HG02588 (cell line): ENCODE measurements at regions not wholly inside any gene's neighbourhood (a gene's known extent, or its start where the extent isn't known, plus 50 kb on each side); places are given as distances from the start of the nearest gene placed in this dataset.
A peak's percentile ranks its signal among the peaks of the same experiment; 100 is the strongest.

Experiments used
- ATAC-seq: cut with Tn5 transposase; IDR thresholded peaks from one replicate; pipeline ENCODE4 v1.9.1; 2021; ENCODE audit warnings: mild to moderate bottlenecking, moderate library complexity; ENCODE audit not compliant: unreplicated experiment

DNA sequence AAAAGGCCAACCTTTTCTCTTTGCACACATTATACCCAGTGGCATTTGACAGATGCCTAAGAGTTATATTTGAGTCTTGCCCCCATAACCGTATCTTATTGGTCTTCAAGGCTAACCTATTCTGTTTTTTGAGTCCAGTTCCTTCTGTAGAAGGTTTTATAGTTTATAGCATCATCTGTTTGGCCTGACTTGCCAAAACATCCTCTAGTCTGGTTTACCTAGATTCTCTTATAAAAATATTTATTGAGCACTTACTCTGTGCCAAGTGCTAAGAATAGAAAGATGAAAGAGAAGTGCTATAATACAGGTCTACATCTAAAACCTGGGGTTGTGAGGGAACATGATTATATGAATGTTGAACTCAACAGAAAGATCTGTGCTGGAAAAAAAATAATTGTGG is 55.9 kb upstream of the PIP4K2A start:
- no peak for ATAC-seq

DNA sequence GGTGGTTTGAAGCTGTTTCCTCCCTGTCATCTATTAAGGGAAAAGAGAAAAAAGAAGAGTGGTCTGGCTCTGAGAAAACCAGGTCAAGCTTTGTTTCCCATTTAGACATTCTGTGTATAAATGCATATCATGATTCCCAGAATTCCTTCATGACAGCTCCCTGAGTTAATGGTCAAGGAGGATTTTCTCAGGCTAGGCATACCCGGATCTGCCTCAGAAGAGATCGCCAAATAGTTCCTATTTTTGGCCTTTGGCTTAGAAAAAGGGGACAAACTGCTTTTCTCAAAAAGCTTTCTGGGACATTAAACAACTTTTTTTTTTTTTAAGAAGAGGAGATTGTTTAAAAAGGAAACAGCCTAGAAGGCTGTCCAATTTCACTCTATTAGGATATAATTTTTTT is 53.5 kb upstream of the PIP4K2A start:
- ATAC-seq: no peak

DNA sequence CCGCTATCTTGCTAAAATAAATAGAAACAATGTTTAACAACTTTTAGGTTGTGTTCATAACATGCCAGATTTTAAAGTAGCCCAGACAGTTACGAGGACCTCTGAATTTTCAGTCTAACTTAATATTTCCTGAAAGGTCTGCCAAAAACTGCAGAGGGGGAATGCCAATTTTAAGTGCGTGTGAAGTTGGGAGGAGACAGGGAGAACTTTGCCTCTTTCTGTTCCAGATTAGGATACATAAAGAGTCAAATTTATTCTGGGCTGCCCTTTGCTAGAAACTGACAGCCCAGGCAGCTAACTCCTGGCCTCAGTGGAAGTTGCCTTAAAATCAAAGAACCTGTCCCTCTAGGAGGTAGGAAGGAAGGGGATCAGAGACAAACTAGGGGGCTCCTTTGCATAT is 52.3 kb upstream of the PIP4K2A start:
- no peak for ATAC-seq

DNA sequence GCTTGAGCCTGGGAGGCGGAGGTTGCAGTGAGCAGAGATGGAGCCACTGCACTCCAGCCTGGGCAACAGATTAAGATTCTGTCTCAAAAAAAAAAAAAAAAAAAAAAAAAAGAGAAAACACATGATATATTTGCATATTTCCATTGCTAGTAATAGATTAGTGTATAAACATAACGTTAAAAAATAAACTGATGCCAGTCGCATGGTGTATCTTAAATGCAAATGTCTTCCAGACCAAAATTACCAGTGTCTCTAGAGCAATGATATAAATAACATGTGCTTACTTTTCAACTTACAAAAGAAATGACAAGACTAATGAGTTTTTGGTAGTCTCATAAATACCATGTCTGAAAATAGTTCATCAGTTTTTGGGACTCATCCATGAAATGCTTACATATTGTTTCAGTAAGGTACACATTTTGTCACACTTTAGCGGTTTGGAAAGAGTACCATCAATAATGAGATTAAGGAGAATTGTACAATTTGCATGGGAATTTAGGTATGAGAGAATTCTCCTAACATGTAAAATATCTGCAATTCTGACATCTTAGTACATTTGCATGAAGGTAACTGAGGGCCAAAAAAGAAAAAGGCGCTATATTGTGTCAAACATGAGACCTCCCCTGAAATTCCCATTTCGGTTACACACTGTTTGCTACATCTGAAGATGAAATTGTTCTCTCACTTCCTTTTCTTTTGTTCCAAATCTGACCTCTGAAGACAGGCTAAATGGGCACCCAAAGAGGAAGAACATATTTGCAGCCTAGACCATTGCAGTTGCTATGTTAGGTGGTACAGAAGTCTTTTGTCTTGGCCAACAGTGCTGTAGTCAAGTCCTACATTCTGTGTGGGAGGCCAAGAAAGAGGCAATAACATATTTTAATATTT is 51.5 kb upstream of the PIP4K2A start:
- ATAC-seq: peak; percentile 65

DNA sequence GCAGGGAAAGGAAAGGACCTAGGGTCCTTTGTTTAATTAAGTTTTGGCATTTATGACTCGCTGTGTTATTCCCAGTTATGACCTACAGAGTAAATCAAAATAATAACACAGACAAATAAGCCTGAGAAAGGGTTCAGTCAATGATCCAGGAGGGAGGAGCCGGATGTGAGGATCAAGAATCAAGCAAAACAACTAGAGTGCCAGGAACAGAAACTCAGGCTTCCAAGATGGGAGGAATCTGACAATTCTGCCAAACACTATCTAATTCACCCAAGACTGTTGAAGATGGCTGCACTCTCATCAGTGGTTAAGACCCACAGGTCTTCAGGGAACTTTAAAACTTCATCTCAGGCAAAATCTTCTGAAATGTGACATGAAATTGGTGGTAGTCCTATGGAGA is 50.3 kb upstream of the PIP4K2A start:
- no peak for ATAC-seq
